ENCODE measurements at regions not wholly inside any gene's neighbourhood (a gene's known extent, or its start where the extent isn't known, plus 50 kb on each side); places are given as distances from the start of the nearest gene placed in this dataset.

- no peak for DNase-seq
Measured at GRCh38 chr1:208844158-208844557, 600.0 kb upstream of the PLXNA2 start.

- DNase-seq: no peak
Measured at GRCh38 chr1:208848854-208849253, 604.7 kb upstream of the PLXNA2 start.

GRCh38 chr1:208850442-208850841 lies 606.3 kb upstream of the PLXNA2 start:
- DNase-seq: no peak

- no peak for DNase-seq
Measured at GRCh38 chr1:208851366-208851765, 607.2 kb upstream of the PLXNA2 start.

GRCh38 chr1:208852911-208853310 lies 608.7 kb upstream of the PLXNA2 start:
- DNase-seq: no peak

GRCh38 chr1:208855403-208855802 lies 611.2 kb upstream of the PLXNA2 start:
- no peak for DNase-seq

- no peak for DNase-seq
Measured at GRCh38 chr1:208857465-208857864, 613.3 kb upstream of the PLXNA2 start.

GRCh38 chr1:208858738-208859137 lies 614.6 kb upstream of the PLXNA2 start:
- DNase-seq: no peak

- DNase-seq: no peak
Measured at GRCh38 chr1:208864366-208864965, 620.3 kb upstream of the PLXNA2 start.

GRCh38 chr1:208866386-208866955 lies 622.3 kb upstream of the PLXNA2 start:
- no peak for DNase-seq

GRCh38 chr1:208868554-208868953 lies 624.4 kb upstream of the PLXNA2 start:
- no peak for DNase-seq

GRCh38 chr1:208874915-208875314 lies 630.7 kb upstream of the PLXNA2 start:
- no peak for DNase-seq

- no peak for DNase-seq
Measured at GRCh38 chr1:208879022-208879421, 634.8 kb upstream of the PLXNA2 start.

GRCh38 chr1:208880433-208881100 lies 636.4 kb upstream of the PLXNA2 start:
- DNase-seq: peak; percentile 39

GRCh38 chr1:208885060-208885459 lies 640.9 kb upstream of the PLXNA2 start:
- DNase-seq: no peak

GRCh38 chr1:208885650-208886049 lies 641.5 kb upstream of the PLXNA2 start:
- no peak for DNase-seq

- DNase-seq: no peak
Measured at GRCh38 chr1:208888376-208888775, 644.2 kb upstream of the PLXNA2 start.

GRCh38 chr1:208892147-208892546 lies 648.0 kb upstream of the PLXNA2 start:
- DNase-seq: no peak

GRCh38 chr1:208893251-208893650 lies 649.1 kb upstream of the PLXNA2 start:
- no peak for DNase-seq

- DNase-seq: no peak
Measured at GRCh38 chr1:208895181-208895580, 651.0 kb upstream of the PLXNA2 start.

GRCh38 chr1:208895820-208896219 lies 651.6 kb upstream of the PLXNA2 start:
- DNase-seq: no peak

- DNase-seq: no peak
Measured at GRCh38 chr1:208896768-208897167, 652.6 kb upstream of the PLXNA2 start.

GRCh38 chr1:208899438-208899837 lies 655.3 kb upstream of the PLXNA2 start:
- DNase-seq: no peak

All from renal pelvis (tissue), 1 donor.